Adrenal gland (tissue), 5 donors: ENCODE measurements at regions not wholly inside any gene's neighbourhood (a gene's known extent, or its start where the extent isn't known, plus 50 kb on each side); places are given as distances from the start of the nearest gene placed in this dataset.

Experiments used
- CTCF ChIP-seq, 6 experiments: fragments of 450-650 bp in 4 of 6; fragments of 200-600 bp in 2 of 6; sonication (generic) in 1 of 6; IDR thresholded peaks; 1 replicate in 5 of 6; 2 replicates in 1 of 6; pipeline versions ENCODE4 v1.5.1 to v1.8.0; 2016 to 2021; ENCODE audit warnings: antibody characterized with exemption in 6 of 6, mild to moderate bottlenecking in 2 of 6, moderate library complexity in 1 of 6
- POLR2A ChIP-seq, 2 donors: fragments of 450-650 bp; IDR thresholded peaks; one replicate each; pipeline ENCODE4 v1.6.1; 2017; ENCODE audit warnings: antibody characterized with exemption in 2 of 2, mild to moderate bottlenecking in 2 of 2, moderate library complexity in 1 of 2
- donor health status: DM: no; HTN: no; CAD: no.

GRCh38 chr4:138963412-138963811 is 52.2 kb upstream of the NOCT start:
- no peak for TF ChIP-seq POLR2A (IDR thresholded peaks at IDR 0.05)
- no peak for TF ChIP-seq CTCF (IDR thresholded peaks at IDR 0.05)
